Stimulated activated CD8-positive, alpha-beta memory T cell treated with anti-CD3 and anti-CD28 coated beads, Interleukin-7, amount 100 ng/mL, for 1 hour (primary cell): ENCODE measurements at regions not wholly inside any gene's neighbourhood (a gene's known extent, or its start where the extent isn't known, plus 50 kb on each side); places are given as distances from the start of the nearest gene placed in this dataset.
"Not testable (repeated sequence)": the region's sequence is repeated elsewhere in the genome, so short reads cannot be mapped to it uniquely, and the experiment has no call there.

Source experiments
- DNase-seq, 2 donors: peaks; one replicate each; pipeline ENCODE4 v3.0.0-alpha.2; 2020; ENCODE audit warnings: low read depth in 2 of 2

GRCh38 chrX:65825226-65825625 is 157.8 kb downstream of the MSN start:
- not testable (repeated sequence) for DNase-seq

- DNase-seq: peak in 1 of 2 donors; percentile 4
These were observed 154.5 kb downstream of the MSN start for GRCh38 chrX:65821721-65822496.

- DNase-seq: not testable (repeated sequence)
These were observed 152.5 kb downstream of the MSN start for GRCh38 chrX:65819983-65820382.

- no peak for DNase-seq
These were observed 145.8 kb downstream of the MSN start for GRCh38 chrX:65813245-65813644.

- no peak for DNase-seq
These were observed 144.2 kb downstream of the MSN start for GRCh38 chrX:65811558-65812228.
